ENCODE measurements at regions not wholly inside any gene's neighbourhood (a gene's known extent, or its start where the extent isn't known, plus 50 kb on each side); places are given as distances from the start of the nearest gene placed in this dataset.
A peak's percentile ranks its signal among the peaks of the same experiment; 100 is the strongest.

- DNase-seq (ENCODE audit: low spot score), result no peak
- H3K9ac ChIP-seq, result no peak overlapping the region
- H4K20me1 ChIP-seq (ENCODE audit: low read depth), result no peaks in the 10 kb centered on the region
- H3K36me3 Mint-ChIP-seq, result no peaks in the 10 kb centered on the region
- peak overlapping the region; percentile 1 for H3K27ac Mint-ChIP-seq
- H3K4me3 Mint-ChIP-seq, result no peak overlapping the region
- H3K27me3 ChIP-seq, result no peaks in the 10 kb centered on the region
- no peak overlapping the region for H3K4me2 ChIP-seq
- peaks cover 3% of the 10 kb centered on the region for H3K27me3 Mint-ChIP-seq (ENCODE audit: insufficient read depth, low read depth)
- H3K9me3 Mint-ChIP-seq, result peaks cover 4% of the 10 kb centered on the region
- no peak overlapping the region for H3K27ac ChIP-seq
- no peak overlapping the region for H2AFZ ChIP-seq (replicated peaks)
- no peaks in the 10 kb centered on the region for H3K9me3 ChIP-seq (ENCODE audit: low read depth)
- H3K36me3 ChIP-seq, result no peaks in the 10 kb centered on the region
- peaks cover 12% of the 10 kb centered on the region for H3K4me1 ChIP-seq
- TF ChIP-seq EZH2phosphoT487 (IDR thresholded peaks at IDR 0.05), result no peak
- H3K79me2 ChIP-seq (ENCODE audit: low read depth), result no peaks in the 10 kb centered on the region
- H3K4me3 ChIP-seq, result no peak overlapping the region
- peaks cover 28% of the 10 kb centered on the region for H3K4me1 Mint-ChIP-seq
- no peaks in the 10 kb centered on the region for H3F3A ChIP-seq (ENCODE audit: low read depth)
Observed at GRCh38 chr7:51518646-51519045, 202.0 kb upstream of the COBL start.

GRCh38 chr7:51517187-51517586, 200.6 kb upstream of the COBL start:
- TF ChIP-seq EZH2phosphoT487 (IDR thresholded peaks at IDR 0.05), result no peak
- TF ChIP-seq EZH2 (IDR thresholded peaks at IDR 0.05), result no peak
- no peak for TF ChIP-seq CTCF (IDR thresholded peaks at IDR 0.05)
- DNase-seq (ENCODE audit: low spot score), result no peak
- Histone ChIP-seq H4K20me1 (ENCODE audit: low read depth) (no peaks in the 10 kb centered on the region), H3K27ac (no peak overlapping the region), H3K4me3 (no peak overlapping the region), H3K27me3 (no peaks in the 10 kb centered on the region), H2AFZ (replicated peaks) (no peak overlapping the region), H3K9ac (no peak overlapping the region), H3K79me2 (ENCODE audit: low read depth) (no peaks in the 10 kb centered on the region), H3K36me3 (no peaks in the 10 kb centered on the region), H3F3A (ENCODE audit: low read depth) (no peaks in the 10 kb centered on the region), H3K9me3 (ENCODE audit: low read depth) (no peaks in the 10 kb centered on the region), H3K4me1 (peaks cover 2% of the 10 kb centered on the region), H3K4me2 (no peak overlapping the region)
- H3K27ac Mint-ChIP-seq, result no peak overlapping the region
- H3K4me1 Mint-ChIP-seq, result peaks cover 25% of the 10 kb centered on the region
- no peaks in the 10 kb centered on the region for H3K27me3 Mint-ChIP-seq (ENCODE audit: insufficient read depth, low read depth)
- H3K4me3 Mint-ChIP-seq, result no peak overlapping the region
- H3K9me3 Mint-ChIP-seq, result peaks cover 4% of the 10 kb centered on the region
- H3K36me3 Mint-ChIP-seq, result no peaks in the 10 kb centered on the region

- no peak overlapping the region for H3K27ac Mint-ChIP-seq
- TF ChIP-seq EZH2 (IDR thresholded peaks at IDR 0.05) (no peak), CTCF (IDR thresholded peaks at IDR 0.05) (no peak), EZH2phosphoT487 (IDR thresholded peaks at IDR 0.05) (no peak)
- no peaks in the 10 kb centered on the region for H3K36me3 ChIP-seq
- no peaks in the 10 kb centered on the region for H3K9me3 ChIP-seq (ENCODE audit: low read depth)
- no peak overlapping the region for H3K4me2 ChIP-seq
- peaks cover 17% of the 10 kb centered on the region for H3K4me1 ChIP-seq
- H3K27me3 Mint-ChIP-seq (ENCODE audit: insufficient read depth, low read depth), result peaks cover 2% of the 10 kb centered on the region
- no peaks in the 10 kb centered on the region for H4K20me1 ChIP-seq (ENCODE audit: low read depth)
- H3K9me3 Mint-ChIP-seq, result peaks cover 9% of the 10 kb centered on the region
- no peaks in the 10 kb centered on the region for H3K79me2 ChIP-seq (ENCODE audit: low read depth)
- H3K4me3 Mint-ChIP-seq, result no peak overlapping the region
- no peaks in the 10 kb centered on the region for H3K36me3 Mint-ChIP-seq
- H3K27me3 ChIP-seq, result no peaks in the 10 kb centered on the region
- H3K4me1 Mint-ChIP-seq, result peaks cover 20% of the 10 kb centered on the region
- H2AFZ ChIP-seq (replicated peaks), result no peak overlapping the region
- no peak overlapping the region for H3K27ac ChIP-seq
- H3F3A ChIP-seq (ENCODE audit: low read depth), result no peaks in the 10 kb centered on the region
- no peak overlapping the region for H3K9ac ChIP-seq
- DNase-seq (ENCODE audit: low spot score), result no peak
- no peak overlapping the region for H3K4me3 ChIP-seq
Observed at GRCh38 chr7:51501620-51502019, 185.0 kb upstream of the COBL start.

GRCh38 chr7:51482976-51483375, 166.4 kb upstream of the COBL start:
- Histone ChIP-seq H3K79me2 (ENCODE audit: low read depth) (no peaks in the 10 kb centered on the region), H3F3A (ENCODE audit: low read depth) (peaks cover 15% of the 10 kb centered on the region), H3K36me3 (no peaks in the 10 kb centered on the region), H3K4me3 (no peak overlapping the region), H3K4me2 (no peak overlapping the region), H4K20me1 (ENCODE audit: low read depth) (no peaks in the 10 kb centered on the region), H3K27ac (peak overlapping the region; percentile 65), H3K9ac (no peak overlapping the region), H3K9me3 (ENCODE audit: low read depth) (no peaks in the 10 kb centered on the region), H2AFZ (replicated peaks) (no peak overlapping the region), H3K27me3 (no peaks in the 10 kb centered on the region), H3K4me1 (no peaks in the 10 kb centered on the region)
- Mint-ChIP-seq H3K27ac (peak overlapping the region; percentile 81), H3K36me3 (peaks cover 4% of the 10 kb centered on the region), H3K4me3 (no peak overlapping the region), H3K9me3 (peaks cover 18% of the 10 kb centered on the region), H3K27me3 (ENCODE audit: insufficient read depth, low read depth) (peaks cover 5% of the 10 kb centered on the region), H3K4me1 (peaks cover 17% of the 10 kb centered on the region)
- no peak for TF ChIP-seq EZH2 (IDR thresholded peaks at IDR 0.05)
- no peak for TF ChIP-seq CTCF (IDR thresholded peaks at IDR 0.05)
- TF ChIP-seq EZH2phosphoT487 (IDR thresholded peaks at IDR 0.05), result no peak
- DNase-seq (ENCODE audit: low spot score), result peak; percentile 68

All from neural progenitor cell (in vitro differentiated cells).